Heart right ventricle (tissue), 16 donors: ENCODE measurements at regions not wholly inside any gene's neighbourhood (a gene's known extent, or its start where the extent isn't known, plus 50 kb on each side); places are given as distances from the start of the nearest gene placed in this dataset.

Experiments
- ATAC-seq, 8 donors: fragments of 200-7000 bp; cut with Tn5 transposase; one replicate each; pipeline ENCODE4 v1.9.1; 2020; ENCODE audit warnings: mild to moderate bottlenecking in 8 of 8, moderate library complexity in 8 of 8, moderate number of reproducible peaks in 1 of 8
- DNase-seq, 2 donors: peaks; one replicate each; pipeline ENCODE4 v3.0.0-alpha.2; 2020
- H3K27ac ChIP-seq, 10 donors: fragments of 200-600 bp; sonication (generic) in 2 of 10; one replicate each; pipeline versions ENCODE4 v1.5.0 to v1.8.0; 2020 to 2022; ENCODE audit warnings: mild to moderate bottlenecking in 3 of 10
- H3K27me3 ChIP-seq, 7 donors: fragments of 200-600 bp; one replicate each; pipeline ENCODE4 v1.8.0; 2021 to 2022; ENCODE audit warnings: mild to moderate bottlenecking in 2 of 7
- H3K36me3 ChIP-seq, 9 donors: fragments of 200-600 bp; sonication (generic) in 1 of 9; one replicate each; pipeline versions ENCODE4 v1.5.0 to v1.8.0; 2020 to 2022; ENCODE audit warnings: mild to moderate bottlenecking in 2 of 9
- H3K4me1 ChIP-seq, 9 donors: fragments of 200-600 bp; sonication (generic) in 1 of 9; one replicate each; pipeline versions ENCODE4 v1.5.0 to v1.8.0; 2020 to 2022; ENCODE audit warnings: mild to moderate bottlenecking in 4 of 9
- H3K4me3 ChIP-seq, 10 donors: fragments of 200-600 bp; sonication (generic) in 2 of 10; one replicate each; pipeline versions ENCODE4 v1.5.0 to v1.8.0; 2020 to 2022; ENCODE audit warnings: mild to moderate bottlenecking in 7 of 10, moderate library complexity in 2 of 10
- H3K9me3 ChIP-seq, 11 donors: fragments of 200-600 bp in 10 of 11; sonication (generic) in 2 of 11; one replicate each; pipeline versions ENCODE4 v1.5.0 to v1.8.0; 2013 to 2022; ENCODE audit warnings: mild to moderate bottlenecking in 2 of 11, control low read depth in 1 of 11, moderate library complexity in 1 of 11
- WGBS, 2 donors: extraction: QIAGEN DNeasy Blood & Tissue Kit; methylation state at CpG; one replicate each; pipeline ENCODE4 v1.1.7; 2013; ENCODE audit warnings: inconsistent platforms in 1 of 2; 5-methylcytosine and 5-hydroxymethylcytosine counted together
- intact Hi-C, 10 donors: fragments of 100-400 bp; cut with DNase I; formaldehyde crosslinking; loops; one replicate each; pipeline versions ENCODE4 v1.11.1 to v1.14.2; 2022
- TF ChIP-seq, protein P1 (sequence below), 9 donors: fragments of 200-600 bp; sonication (generic) in 2 of 9; IDR thresholded peaks; one replicate each; pipeline versions ENCODE4 v1.5.0 to v1.8.0; 2021 to 2022; ENCODE audit warnings: antibody characterized with exemption in 9 of 9, mild to moderate bottlenecking in 5 of 9, moderate library complexity in 1 of 9
- donor health status: Arrhythmogenic right ventricular cardiomyopathy.
- donor health status: ischemic (EF 13 %, LVEDD 7.1; RV severe dilation, severe dysfunction).
- donor health status: healthy with polysubstance abuse.
- donor health status: DM: no; HTN: yes; CAD: no.
- donor health status: DM: no; HTN: no; CAD: no.
- donor health status: ischemic (EF 25% LVEDD 6.9; RV normal size, moderate dysfunction).
- donor health status: ischemic (EF 25% LVEDD 5.7; RV mildly dilated, moderate dysfunction).
- donor health status: healthy.
- donor health status: DM: yes; HTN: yes; CAD: no.
- donor health status: Ischemic cardiomyopathy.
- donor health status: ischemic (EF 35%, LVEDD 5.7; RV mildly dilated, moderate dysfunction).
- donor health status: nonischemic (EF 11% LVEDD 7.7; RV severe dilation, severe dysfunction).
- donor health status: DM: yes; HTN: yes; CAD: no.
- donor health status: PGD.
- donor health status: ischemic (EF 29% LVEDD 5.4; RV normal size, mild dysfunction).
- donor health status: nonischemic (EF 23%, LVEDD 6.1; RV moderate dilation, normal function).

DNA sequence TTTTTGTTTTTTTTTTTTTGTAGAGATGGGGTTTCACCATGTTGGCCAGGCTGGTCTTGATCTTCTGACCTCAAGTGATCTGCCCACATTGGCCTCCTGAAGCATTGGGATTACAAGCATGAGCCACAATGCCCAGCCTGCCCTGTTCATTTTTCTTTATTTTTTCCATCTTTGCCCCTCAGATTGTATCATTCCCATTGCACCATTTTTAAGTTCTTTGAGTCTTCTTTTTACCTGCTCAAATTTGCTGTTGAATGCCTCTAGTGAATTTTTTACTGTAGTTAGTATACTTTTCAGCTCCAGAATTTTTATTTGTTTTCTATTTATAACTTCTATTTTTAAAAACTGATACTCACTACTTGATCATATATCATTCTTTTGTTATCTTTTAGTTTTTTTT, 101.4 kb upstream of the SLC4A10 start:
- TF ChIP-seq, protein P1, sequence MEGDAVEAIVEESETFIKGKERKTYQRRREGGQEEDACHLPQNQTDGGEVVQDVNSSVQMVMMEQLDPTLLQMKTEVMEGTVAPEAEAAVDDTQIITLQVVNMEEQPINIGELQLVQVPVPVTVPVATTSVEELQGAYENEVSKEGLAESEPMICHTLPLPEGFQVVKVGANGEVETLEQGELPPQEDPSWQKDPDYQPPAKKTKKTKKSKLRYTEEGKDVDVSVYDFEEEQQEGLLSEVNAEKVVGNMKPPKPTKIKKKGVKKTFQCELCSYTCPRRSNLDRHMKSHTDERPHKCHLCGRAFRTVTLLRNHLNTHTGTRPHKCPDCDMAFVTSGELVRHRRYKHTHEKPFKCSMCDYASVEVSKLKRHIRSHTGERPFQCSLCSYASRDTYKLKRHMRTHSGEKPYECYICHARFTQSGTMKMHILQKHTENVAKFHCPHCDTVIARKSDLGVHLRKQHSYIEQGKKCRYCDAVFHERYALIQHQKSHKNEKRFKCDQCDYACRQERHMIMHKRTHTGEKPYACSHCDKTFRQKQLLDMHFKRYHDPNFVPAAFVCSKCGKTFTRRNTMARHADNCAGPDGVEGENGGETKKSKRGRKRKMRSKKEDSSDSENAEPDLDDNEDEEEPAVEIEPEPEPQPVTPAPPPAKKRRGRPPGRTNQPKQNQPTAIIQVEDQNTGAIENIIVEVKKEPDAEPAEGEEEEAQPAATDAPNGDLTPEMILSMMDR (IDR thresholded peaks at IDR 0.05): no peak
- Histone ChIP-seq H3K9me3 (peaks cover 0 to 45% (median 27%) of the 10 kb centered on the region in 11 donors), H3K27ac (no peak overlapping the region), H3K36me3 (no peaks in the 10 kb centered on the region), H3K4me1 (no peaks in the 10 kb centered on the region), H3K27me3 (no peaks in the 10 kb centered on the region), H3K4me3 (no peak overlapping the region)
- intact Hi-C loops: no loop called here
- DNase-seq (no peak), ATAC-seq (no peak)

DNA sequence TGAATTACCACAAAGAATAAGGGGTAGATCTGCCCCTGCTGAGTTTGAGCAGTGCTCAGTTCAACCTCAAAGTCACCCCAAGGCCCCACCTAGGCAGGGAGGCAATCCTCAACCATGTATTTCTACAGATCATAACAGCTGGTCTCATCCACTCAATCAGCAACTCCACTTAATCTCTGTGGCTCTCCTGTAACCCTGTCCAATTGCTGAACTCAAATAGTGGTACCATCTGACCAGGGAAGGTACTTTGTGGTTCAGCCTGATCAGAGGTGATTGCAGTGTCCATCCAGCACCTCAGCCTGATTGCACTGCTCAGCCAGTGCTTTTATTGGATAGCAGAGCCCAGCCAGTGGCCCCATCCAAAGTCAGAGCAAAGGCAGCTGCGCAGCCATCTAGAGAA, 91.0 kb upstream of the SLC4A10 start:
- ATAC-seq: no peak

DNA sequence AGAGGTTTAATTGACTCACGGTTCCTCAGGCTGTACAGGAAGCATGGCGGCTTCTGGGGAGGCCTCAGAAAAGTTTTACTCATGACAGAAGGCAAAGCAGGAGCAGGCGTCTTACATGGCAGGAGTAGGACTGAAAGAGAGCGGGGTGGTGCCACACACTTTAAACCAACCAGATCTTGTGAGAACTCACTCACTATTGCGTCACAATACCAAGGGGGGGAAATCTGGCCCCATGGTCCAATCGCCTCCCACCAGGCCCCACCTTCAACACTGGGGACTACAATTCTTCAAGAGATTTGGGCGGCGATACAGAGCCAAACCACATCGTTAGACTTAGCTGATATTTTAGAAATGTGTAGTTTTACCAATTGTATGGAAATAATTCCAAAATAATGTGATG, 77.6 kb upstream of the SLC4A10 start:
- no peaks in the 10 kb centered on the region for H3K4me1 ChIP-seq
- H3K27me3 ChIP-seq: no peaks in the 10 kb centered on the region
- WGBS, 2 donors: 89 to 91% methylated on average over 9 of the region's 9 CpGs
- no peaks in the 10 kb centered on the region for H3K9me3 ChIP-seq
- TF ChIP-seq, protein P1 (IDR thresholded peaks at IDR 0.05): no peak
- no peak overlapping the region for H3K4me3 ChIP-seq
- intact Hi-C loops: no loop called here
- no peak for ATAC-seq
- no peak overlapping the region for H3K27ac ChIP-seq
- no peak for DNase-seq
- no peaks in the 10 kb centered on the region for H3K36me3 ChIP-seq

More for the DNA sequence above, 91.0 kb upstream of the SLC4A10 start:
- no peaks in the 10 kb centered on the region for H3K36me3 ChIP-seq
- H3K4me3 ChIP-seq: no peak overlapping the region
- H3K4me1 ChIP-seq: no peaks in the 10 kb centered on the region
- intact Hi-C loops: no loop called here
- no peak overlapping the region for H3K27ac ChIP-seq
- TF ChIP-seq, protein P1 (IDR thresholded peaks at IDR 0.05): no peak
- no peaks in the 10 kb centered on the region for H3K27me3 ChIP-seq
- whole genome bisulfite sequencing, 2 donors: 88 to 93% methylated on average over 1 of the region's 1 CpG
- H3K9me3 ChIP-seq: peaks cover 0 to 23% (median 10%) of the 10 kb centered on the region in 11 donors
- no peak for DNase-seq

DNA sequence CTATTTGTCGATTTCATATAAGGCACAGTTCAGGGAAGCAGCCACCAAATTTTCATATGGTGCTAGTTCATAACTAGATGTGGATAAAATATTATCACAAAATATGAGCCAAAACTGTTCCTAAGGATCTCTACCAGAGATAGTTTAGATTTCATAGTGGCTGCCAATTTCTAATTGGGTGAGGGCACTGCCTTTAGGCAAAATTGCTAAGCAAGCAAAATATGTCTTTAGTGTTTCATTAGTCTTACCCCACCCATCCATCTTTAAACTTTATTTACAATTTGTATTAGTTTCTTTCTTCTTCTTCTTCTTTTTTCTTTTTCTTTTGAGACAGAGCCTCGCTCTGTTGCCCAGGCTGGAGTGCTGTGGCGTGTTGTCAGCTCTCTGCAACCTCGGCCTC, 77.1 kb upstream of the SLC4A10 start:
- no peaks in the 10 kb centered on the region for H3K36me3 ChIP-seq
- TF ChIP-seq, protein P1 (IDR thresholded peaks at IDR 0.05): no peak
- intact Hi-C loops: no loop called here
- ATAC-seq (no peak), DNase-seq (no peak)
- H3K4me3 ChIP-seq: no peak overlapping the region
- no peak overlapping the region for H3K27ac ChIP-seq
- WGBS, 2 donors: 77 to 79% methylated on average over 4 of the region's 4 CpGs
- H3K9me3 ChIP-seq: no peaks in the 10 kb centered on the region
- no peaks in the 10 kb centered on the region for H3K4me1 ChIP-seq
- no peaks in the 10 kb centered on the region for H3K27me3 ChIP-seq

DNA sequence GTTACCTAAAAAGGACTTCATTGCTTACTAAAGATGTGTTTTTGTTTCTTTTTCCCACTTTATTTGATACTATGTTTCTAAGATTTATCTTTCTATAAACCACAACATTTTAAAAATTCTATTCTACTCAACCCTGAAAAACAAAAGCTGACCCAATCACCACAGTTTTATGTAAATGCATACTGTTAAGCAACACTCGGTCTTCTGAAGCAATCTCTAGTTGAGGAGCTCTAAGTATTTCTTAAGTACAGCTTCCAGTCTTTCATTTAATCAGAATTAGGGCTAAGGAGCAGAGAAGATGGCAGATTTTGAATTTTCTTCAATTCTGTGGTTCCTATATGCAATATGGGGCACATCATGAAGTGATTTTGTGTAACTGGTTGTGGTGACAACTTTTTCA, 72.2 kb upstream of the SLC4A10 start:
- Histone ChIP-seq H3K4me3 (no peak overlapping the region), H3K27ac (no peak overlapping the region), H3K27me3 (no peaks in the 10 kb centered on the region), H3K36me3 (no peaks in the 10 kb centered on the region), H3K9me3 (no peaks in the 10 kb centered on the region), H3K4me1 (no peaks in the 10 kb centered on the region)
- 39 to 58% methylated on average over 1 of the region's 1 CpG for WGBS, 2 donors
- TF ChIP-seq, protein P1 (IDR thresholded peaks at IDR 0.05): no peak
- intact Hi-C loops: no loop called here
- ATAC-seq (no peak), DNase-seq (no peak)
